Forelimb muscle (tissue), 1 donor: ENCODE measurements at regions not wholly inside any gene's neighbourhood (a gene's known extent, or its start where the extent isn't known, plus 50 kb on each side); places are given as distances from the start of the nearest gene placed in this dataset.

Experiments used
- DNase-seq: peaks from one replicate; pipeline ENCODE4 v3.0.0-alpha.2; 2013; ENCODE audit warnings: low read depth

DNA sequence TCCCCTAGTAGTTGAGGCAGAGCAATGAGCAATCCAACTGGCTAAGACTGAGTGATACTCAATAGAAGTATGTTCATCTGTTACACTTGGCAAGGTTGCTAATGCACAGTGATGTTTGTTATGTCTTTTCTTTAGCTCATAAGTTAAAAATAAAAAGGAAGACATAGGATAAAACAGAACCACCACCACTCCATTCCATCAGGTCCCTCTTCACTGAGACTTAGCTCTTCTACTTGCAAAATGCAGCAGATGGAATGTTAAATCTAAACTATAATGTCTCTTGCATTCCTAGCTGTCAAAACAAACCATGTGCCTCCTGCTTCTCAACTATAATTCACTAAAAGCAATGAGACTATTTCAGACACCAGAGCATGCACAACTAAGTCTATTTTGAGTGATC lies 265.6 kb upstream of the UBE2E2 start:
- DNase-seq = no peak

DNA sequence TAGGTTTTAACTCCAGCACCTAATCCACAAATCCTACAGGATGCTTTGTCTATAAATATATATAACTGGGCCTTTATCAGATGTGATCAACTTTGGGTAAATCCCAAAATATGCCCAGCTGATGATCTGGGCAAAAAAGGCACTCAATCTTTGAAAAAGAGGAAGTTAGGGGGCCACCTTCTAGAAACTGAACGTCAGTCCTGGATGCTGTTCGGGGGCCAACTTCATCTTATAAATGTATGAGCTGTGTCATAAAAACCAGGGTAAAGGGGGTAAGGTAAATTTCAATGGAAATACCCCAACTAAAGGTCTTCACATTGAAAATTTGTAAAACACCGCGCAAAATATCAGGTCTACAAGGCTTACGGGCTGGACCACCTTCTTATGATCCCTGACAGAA lies 264.4 kb upstream of the UBE2E2 start:
- DNase-seq = no peak

DNA sequence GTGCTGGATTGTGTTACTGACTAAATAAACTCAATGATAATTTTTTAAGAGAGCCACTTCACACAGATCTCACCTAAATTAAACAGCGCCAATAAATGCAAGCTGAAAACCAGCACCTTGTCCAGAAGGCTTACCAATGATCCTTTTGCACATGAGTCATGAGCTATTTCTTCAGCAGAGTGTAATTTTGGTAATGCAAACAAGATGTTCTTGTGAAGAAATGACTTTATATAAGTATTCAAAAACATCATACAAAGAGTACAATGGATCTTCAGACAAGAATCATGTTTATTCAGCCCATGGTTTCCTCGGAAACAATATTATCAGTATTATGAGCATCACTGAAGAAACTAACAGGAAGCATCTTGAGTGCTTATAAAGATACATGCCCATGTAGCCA lies 263.8 kb upstream of the UBE2E2 start:
- peak; percentile 45 for DNase-seq

DNA sequence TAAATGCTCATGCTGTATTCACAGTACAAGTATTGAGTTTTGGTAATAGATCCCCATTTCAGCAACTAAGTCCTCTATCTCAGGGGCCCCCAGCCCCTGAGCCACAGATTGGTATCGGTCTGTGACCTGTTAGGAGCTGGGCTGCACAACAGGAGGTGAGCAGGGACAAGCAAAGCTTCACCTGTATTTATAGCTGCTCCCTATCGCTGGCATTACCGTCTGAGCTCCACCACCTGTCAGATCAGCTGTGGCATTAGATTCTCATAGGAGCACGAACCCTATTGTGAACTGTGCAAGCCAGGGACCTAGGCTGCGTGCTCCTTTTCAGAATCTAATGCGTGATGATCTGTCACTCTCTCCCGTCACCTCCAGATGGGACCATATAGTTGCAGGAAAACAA lies 262.8 kb upstream of the UBE2E2 start:
- no peak for DNase-seq

DNA sequence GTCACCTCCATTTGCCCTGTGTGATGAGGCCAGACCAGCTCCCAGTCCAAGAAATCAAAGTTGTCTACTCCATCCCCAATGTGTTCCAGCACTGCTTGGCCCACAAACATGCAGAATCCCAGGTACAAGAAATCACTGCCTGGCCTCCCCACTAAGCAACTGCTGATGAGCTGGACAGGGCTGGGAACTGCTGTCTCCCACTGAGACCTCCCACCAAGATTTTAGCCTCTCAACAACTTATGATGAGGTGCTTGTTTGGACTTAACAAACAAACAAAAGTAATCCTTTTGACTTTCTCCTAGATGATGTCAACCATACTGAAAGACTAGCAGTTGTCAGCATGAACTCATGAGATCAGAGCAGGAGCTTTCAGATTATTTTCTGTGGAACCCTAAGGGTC lies 260.1 kb upstream of the UBE2E2 start:
- DNase-seq = no peak

DNA sequence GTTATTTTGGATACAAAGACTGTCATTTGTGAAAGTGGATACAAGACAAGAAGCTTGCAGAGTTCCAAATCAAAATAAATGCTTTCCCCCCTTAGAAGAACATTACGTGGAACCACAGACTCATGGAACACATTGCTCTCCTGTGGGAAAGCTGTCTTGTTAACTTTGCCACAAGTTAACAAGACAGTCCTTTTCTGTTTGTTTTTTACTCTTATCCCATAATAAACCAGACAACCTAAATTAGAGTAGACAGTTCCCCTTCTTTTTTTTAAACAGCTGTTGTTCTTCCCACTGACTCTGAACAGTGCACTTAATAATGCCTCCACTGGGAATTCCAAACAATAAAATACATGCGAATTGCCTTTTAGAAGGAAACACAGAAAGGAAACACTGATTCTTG lies 255.3 kb upstream of the UBE2E2 start:
- DNase-seq = peak; percentile 32

DNA sequence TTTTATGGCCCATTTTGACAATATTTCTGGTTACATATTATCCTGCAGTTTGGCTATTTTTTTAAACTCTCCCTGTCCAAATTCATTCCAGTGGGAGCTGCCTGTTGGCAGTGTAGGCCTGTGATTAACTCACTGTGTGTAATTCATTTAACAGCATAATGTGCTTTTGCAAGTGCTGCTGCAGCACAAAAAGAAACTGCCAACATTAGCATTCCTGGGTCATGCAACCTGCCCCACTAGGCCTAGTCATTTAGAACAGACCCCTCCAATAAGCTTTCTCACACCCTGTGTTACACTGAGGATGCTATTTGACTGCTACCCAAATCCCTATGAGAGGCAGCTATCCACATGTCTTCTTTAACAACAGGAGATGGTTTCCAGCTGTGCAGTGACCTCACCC lies 251.2 kb upstream of the UBE2E2 start:
- DNase-seq = peak; percentile 78

DNA sequence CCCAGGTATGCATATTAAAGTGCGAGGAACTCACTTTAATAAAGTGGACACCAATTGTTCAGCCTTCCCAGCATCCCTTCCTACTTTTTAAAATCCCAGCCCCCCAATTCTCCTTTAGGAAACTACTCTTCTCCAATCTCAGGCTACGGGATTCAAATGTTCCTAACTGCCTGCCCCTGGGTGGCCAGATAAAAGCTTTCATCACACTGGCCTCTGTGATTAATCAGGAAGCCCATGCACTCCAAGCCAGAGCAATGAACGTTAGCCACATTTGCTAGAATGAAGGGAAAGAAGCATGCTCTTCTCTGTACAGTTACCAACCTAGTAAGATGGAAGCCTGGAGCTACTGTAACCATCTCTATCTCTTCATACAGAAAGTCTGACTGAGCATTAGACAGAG lies 250.3 kb upstream of the UBE2E2 start:
- DNase-seq = no peak

DNA sequence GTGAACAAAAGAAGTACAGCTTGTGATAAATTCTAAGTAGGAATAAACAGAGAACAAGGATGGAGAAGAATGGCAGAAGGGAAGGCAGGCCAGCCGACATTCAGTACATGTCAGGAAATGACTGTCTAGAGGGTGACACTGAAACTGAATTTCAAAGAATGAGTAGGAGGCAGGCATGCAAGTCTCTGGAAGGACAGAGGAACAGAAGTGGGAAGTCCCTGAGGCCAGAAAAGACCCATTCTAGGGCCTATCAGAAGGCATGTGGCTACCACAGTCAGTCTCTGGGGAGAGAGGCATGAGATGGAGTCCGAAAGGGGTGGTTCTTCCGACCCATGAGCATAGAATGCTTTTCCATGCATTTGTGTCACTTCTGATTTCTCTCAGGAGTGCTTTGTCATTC lies 243.5 kb upstream of the UBE2E2 start:
- no peak for DNase-seq

DNA sequence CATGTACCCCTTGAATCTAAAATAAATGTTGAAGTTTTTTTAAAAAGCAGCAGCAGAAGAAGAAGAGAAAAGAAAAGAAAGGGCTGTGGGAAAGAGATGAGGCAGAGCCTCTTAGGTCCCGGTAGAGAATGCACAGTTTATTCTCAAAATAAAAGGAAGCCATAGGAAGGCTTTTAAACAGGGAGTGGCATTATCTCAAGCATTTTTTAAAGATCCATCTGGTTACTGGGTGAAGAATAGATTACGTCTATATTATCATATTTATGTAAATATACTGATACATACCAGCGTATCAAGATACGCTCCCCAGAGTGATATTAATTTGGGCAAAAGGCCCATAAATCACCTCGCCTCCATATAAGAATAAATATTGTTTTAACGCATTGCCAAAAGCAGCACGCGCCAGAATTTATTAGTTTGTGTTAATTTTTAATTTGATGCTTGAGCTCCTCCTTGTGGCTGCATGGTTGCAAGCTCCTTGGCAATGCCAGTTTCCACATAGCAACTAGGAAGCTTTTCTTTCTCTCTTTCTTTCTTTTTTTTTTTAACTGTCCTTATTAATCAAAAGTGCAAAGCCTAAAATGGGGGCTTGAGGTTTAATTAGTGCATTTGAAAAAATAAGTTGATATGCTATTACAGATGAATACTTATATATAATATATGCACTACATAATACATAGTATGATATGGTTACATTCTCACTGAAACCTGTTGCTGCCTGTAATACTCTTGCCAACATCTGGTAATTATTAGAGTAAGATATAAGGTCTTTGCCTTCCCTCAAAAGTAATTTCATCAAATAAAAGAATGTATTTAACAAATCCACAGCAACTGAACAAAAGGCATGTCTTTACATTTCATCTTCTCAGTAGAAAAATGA lies 242.8 kb upstream of the UBE2E2 start:
- peak; percentile 51 for DNase-seq

DNA sequence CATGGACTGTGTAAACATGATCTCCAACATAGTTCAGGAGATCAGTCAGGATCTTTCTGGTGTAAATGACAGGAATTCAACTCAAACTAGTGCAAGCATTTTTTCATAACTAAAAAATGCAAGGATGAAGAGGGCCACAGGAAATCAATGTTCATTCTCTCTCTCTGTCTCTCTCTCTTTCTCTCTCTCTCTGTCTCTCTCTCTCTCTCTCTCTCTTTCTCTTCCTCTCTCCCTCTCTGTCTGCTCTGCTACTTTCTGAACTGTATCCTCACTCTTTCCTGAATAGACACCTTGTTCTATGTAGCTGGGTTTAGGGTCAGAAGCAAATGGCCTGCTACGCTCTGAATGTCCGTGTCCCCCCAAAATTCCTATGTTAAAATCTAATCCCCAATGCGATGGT lies 240.9 kb upstream of the UBE2E2 start:
- DNase-seq = no peak

DNA sequence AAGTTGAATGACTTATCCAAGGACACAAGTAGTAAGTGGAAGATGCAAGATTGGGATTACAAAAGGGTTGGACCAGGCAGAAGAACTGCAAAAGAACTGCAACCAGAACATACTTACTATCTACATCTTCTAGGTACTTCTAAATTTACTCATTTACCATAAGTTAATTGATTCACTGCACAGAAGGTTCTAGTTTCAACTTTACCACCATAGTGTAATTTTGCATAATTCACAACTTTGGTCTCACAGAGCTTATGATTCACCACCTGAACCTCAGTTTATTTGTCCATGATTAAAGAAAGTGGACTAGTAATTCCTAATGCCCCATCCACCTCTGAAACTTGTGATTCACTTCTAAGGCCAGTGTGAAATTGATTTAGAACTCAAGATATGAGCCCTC lies 236.8 kb upstream of the UBE2E2 start:
- DNase-seq = no peak

DNA sequence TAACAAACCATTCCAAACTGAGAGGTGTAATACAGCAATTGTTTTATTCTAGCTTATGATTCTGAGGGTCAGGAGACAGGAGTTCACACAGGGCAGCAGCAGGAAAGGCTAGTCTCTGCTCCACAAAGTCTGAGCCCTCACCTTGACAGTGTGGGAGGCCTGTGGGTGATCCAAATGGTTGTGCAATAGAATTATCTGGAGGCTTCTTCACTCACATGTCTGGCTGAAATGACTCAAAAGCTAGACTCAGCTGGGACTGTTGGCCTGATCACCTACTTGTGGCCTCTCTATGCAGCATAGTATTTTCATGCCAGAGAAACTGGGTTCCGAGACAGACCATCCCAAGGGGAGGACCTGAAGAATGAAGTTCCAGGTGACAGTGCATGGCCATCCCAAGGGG lies 233.9 kb upstream of the UBE2E2 start:
- no peak for DNase-seq

DNA sequence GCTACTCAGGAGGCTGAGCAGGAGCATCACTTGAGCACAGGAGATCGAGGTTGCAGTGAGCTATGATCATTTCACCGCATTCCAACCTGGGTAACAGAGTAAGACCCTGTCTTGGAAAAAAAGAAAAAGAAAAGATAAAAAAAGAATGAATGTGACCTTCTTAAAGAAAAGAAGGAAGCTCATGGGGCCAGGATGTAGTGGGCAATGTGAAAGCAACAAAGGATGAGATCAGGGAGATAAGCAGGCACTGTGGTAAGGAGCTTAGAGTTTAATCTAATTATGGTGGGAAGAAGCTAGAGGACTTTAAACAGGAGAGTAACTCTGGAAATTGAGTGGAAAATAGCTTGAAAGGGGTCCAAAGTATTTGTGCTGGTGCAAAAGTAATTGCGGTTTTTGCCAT lies 231.6 kb upstream of the UBE2E2 start:
- no peak for DNase-seq

DNA sequence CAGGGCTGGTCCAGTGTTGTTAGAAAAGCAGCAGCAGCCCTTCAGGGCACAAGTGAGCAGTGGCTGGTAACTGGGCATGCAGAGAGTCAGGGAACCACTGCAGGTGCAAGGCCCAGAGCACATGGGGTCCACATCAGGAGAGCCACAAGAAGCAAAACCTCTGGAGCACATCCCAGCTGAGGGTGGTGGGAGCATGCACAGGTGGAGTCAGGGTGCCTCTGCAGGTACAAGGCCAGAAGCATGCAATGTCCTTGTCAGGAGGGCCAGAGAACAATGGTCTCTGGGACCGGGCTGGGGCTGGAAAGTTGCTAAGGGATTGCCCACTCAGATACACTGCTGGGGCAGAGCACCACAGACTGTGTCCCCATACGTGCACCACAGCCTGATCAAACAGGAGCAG lies 226.1 kb upstream of the UBE2E2 start:
- no peak for DNase-seq

DNA sequence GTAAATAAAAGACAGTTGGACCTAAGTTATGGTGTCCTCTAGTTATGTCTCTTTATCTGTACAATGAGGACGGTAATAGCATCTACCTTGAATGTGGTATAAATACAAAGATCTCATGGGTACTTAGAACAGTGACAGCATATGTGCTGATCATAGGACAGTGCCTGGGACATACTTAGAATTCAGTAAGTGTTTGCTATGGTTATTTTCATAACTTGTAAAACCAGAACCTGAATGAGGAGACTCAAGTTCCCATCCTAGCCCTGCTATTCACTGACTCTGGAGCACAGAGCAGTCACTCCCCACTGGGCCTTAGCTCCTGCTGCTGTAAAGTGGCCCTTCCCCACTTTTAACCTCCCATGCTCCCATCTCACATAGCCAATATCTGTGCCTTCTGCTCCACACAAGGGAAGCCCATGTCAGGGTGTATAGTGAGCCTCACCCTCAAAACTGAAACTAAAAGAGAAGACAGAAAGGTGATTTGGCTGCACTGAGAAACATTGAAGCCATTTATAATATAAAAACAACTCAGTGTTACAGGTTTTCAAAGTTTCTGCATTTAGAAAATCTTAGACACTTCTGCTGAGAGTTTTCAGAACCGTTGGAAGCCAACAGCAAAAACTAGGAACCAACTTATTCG lies 225.4 kb upstream of the UBE2E2 start:
- DNase-seq = no peak

DNA sequence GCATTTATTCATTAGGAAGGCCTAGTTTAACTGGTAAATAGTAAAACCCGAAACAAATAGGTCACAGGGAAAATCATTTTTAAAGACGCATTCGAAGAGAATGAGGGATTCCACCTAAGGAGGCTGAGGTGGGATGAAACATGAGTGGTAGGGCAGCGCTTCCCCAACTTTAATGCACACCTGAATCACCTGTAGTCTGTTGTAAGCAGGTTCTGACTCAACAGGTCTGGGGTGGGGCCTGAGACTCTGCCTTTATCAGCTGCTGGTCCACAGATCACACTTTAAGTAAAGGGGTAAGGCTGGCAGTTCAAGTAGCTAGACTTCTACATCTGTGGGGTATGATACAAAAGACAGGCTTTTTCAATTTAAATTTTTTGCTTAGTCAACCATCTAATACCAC lies 223.5 kb upstream of the UBE2E2 start:
- DNase-seq = no peak

DNA sequence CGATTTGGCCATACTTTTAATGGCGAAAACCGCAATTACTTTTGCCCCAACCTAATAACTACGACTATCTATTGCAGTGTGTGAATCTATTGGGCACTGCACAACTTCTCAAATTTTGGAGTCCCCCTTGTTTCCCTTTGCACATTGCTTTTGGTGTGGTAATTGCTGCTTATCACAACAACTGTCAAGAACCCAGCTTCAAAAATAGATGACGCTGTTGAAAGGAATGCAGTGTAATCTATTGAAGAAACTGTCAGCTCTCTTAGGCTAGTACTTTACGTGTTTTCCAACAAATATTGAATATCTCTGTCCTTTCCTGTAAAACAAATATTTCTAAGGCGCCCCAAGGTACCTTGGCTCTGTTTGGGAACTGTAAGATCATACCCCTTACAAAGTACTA lies 222.8 kb upstream of the UBE2E2 start:
- DNase-seq = no peak

DNA sequence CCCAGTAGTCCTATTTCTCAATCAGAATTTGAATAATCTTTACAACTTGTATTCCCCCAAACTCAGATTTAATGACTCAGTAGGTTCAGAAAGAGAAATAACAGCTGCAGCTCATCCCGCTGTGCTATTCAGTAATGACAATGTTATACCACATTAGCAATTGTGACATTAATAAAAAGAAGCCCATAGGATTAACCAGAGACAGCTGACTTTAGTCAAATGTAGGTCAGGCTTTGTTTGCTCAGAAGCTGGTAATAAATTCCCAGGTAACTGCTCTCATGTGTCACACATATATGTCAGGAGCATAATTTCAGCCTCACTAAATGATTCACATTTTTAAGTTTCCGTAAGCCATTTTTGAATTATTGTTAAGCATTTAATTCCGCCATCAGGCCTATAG lies 222.0 kb upstream of the UBE2E2 start:
- DNase-seq = no peak

DNA sequence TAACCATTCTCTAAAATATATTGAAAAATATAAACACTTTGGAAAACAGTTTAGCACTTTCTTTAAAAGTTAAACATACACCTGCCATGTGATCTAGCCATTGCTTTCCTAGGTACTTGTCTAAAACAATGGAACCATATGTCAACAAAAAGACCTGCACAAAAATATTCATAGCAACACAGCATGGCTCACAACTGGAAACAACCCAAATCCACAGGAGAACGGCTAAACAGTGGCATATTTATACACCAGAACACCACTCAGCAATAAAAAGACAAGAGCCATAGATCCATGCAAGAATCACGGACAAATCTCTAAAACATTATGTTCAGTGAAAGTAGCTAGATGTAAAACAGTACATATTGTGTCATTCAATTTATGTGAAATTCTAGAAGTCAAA lies 221.3 kb upstream of the UBE2E2 start:
- no peak for DNase-seq

DNA sequence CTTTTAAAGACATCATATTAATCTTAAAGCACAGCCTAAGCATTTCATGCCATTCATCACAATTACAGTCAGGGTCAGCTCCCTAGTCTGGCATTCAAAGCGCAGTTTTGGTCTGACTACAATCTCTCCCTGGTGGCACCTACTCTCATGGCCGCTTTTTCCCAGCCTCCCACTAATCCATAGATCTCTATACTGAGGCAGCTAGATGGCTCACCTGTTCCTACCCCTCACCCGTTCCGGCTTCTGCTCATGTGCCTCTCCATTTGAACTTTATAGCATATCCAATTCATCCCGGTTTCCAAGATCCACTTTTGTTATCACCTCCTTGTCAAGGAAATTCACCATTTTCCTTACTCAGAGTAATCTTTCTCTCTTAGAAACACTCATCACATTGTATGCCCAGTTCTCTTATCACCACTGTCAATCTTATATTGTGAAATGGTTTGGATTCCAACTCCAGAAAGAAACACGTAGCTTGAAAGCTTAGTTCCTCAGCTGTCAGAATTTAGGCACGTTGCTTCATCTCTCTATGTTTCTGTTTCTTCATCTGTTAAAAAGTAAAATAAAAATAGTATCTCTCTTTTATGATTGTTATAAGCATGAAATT lies 220.0 kb upstream of the UBE2E2 start:
- DNase-seq = no peak

DNA sequence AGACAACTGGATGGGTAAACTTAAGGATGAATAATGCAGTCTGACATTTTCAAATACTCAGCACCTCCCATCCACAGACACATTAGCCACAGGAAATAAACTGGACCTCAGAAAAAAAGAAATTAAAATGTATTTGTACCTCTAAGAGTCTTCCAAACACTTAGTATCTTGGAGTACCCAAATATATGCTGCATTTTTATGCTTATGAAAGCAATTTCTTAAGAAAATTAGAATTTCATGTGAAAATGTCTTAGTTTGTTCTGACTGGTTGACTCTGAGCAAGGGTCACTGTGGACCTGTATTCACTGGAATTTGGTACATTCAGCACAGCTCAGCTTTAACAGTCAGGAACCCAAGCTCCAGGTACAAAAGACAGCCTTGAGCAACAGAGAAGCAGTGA lies 216.2 kb upstream of the UBE2E2 start:
- no peak for DNase-seq

DNA sequence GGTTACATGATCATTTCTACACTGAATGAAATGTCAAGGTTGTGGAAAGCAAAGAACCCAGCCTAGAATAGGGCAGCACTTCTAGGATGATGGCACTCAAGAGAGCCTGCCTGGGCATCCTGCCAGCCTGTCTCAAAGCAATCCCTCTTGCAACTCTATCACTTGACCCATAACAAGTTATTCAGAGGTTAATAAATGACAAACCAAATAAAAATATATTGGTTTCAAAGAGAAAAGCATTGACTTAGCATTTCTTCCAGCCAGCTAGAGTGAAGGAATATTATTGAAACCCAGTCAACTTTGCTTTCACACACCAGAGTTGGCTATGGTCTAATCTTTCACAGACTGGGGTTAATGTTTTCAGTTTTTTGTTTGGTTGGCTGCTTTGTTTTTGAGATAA lies 214.6 kb upstream of the UBE2E2 start:
- no peak for DNase-seq
